ENCODE measurements at regions not wholly inside any gene's neighbourhood (a gene's known extent, or its start where the extent isn't known, plus 50 kb on each side); places are given as distances from the start of the nearest gene placed in this dataset.

GRCh38 chr12:34386621-34387255, 364.4 kb downstream of the ALG10 start:
- no peaks in the 10 kb centered on the region for H3K4me1 ChIP-seq (ENCODE audit: insufficient read depth, low read length)
- no peak overlapping the region for H3K27ac Mint-ChIP-seq
- no peaks in the 10 kb centered on the region for H3K23me2 ChIP-seq (ENCODE audit: insufficient read length, low read depth, low read length, poor library complexity, severe bottlenecking)
- no peak overlapping the region for H2BK5ac ChIP-seq (ENCODE audit: insufficient read length, low read length)
- no peaks in the 10 kb centered on the region for H3K79me2 ChIP-seq (ENCODE audit: insufficient read depth, low read length)
- H4K8ac ChIP-seq (replicated peaks; ENCODE audit: insufficient read length, low read depth, low read length): no peak overlapping the region
- no peak overlapping the region for H4K91ac ChIP-seq (ENCODE audit: insufficient read length, low read depth, low read length)
- no peak overlapping the region for H2BK12ac ChIP-seq (ENCODE audit: insufficient read length, low read depth, low read length)
- H3K56ac ChIP-seq (ENCODE audit: insufficient read length, low read depth, low read length): no peak overlapping the region
- no peak for DNase-seq
- no peak overlapping the region for H3K4me2 ChIP-seq (ENCODE audit: insufficient read depth, insufficient read length, low read length)
- no peaks in the 10 kb centered on the region for H3K79me1 ChIP-seq (ENCODE audit: insufficient read depth, low read depth, low read length, poor library complexity, severe bottlenecking)
- no peak overlapping the region for H4K5ac ChIP-seq (ENCODE audit: insufficient read length, low read depth, low read length)
- H3K27me3 ChIP-seq (ENCODE audit: insufficient read depth, low read length): no peaks in the 10 kb centered on the region; the same call in 1 of the 2 replicates
- no peak overlapping the region for H3T11ph ChIP-seq (ENCODE audit: low read length)
- TF ChIP-seq, protein P1, sequence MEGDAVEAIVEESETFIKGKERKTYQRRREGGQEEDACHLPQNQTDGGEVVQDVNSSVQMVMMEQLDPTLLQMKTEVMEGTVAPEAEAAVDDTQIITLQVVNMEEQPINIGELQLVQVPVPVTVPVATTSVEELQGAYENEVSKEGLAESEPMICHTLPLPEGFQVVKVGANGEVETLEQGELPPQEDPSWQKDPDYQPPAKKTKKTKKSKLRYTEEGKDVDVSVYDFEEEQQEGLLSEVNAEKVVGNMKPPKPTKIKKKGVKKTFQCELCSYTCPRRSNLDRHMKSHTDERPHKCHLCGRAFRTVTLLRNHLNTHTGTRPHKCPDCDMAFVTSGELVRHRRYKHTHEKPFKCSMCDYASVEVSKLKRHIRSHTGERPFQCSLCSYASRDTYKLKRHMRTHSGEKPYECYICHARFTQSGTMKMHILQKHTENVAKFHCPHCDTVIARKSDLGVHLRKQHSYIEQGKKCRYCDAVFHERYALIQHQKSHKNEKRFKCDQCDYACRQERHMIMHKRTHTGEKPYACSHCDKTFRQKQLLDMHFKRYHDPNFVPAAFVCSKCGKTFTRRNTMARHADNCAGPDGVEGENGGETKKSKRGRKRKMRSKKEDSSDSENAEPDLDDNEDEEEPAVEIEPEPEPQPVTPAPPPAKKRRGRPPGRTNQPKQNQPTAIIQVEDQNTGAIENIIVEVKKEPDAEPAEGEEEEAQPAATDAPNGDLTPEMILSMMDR (conservative IDR thresholded peaks at IDR 0.05): no peak
- no peaks in the 10 kb centered on the region for H3K4me1 Mint-ChIP-seq
- H3K9me3 Mint-ChIP-seq: peaks cover 87 to 99% of the 10 kb centered on the region in 2 experiments
- H2BK20ac ChIP-seq (ENCODE audit: low read depth, low read length, poor library complexity, severe bottlenecking): no peak overlapping the region
- peaks cover 23 to 33% (median 25%) of the 10 kb centered on the region in 3 experiments; a peak in 6 of 7 replicates for H3K36me3 Mint-ChIP-seq (ENCODE audit: insufficient read depth in 1 of 3, low read depth in 3 of 3)
- no peak overlapping the region for H3K27ac ChIP-seq (ENCODE audit: insufficient read length, low read depth, low read length)
- H3K4ac ChIP-seq (ENCODE audit: low read depth, low read length): no peak overlapping the region
- no peak overlapping the region for H2BK15ac ChIP-seq (ENCODE audit: low read depth, low read length)
- H3K9me3 ChIP-seq (ENCODE audit: control insufficient read depth, low read depth, low read length): peaks cover 94% of the 10 kb centered on the region
- H3K4me3 Mint-ChIP-seq: no peak overlapping the region
- H3K27me3 Mint-ChIP-seq (ENCODE audit: low read depth): peaks cover 2% of the 10 kb centered on the region
- no peak overlapping the region for H2AFZ ChIP-seq (ENCODE audit: low read length)
- H2BK120ac ChIP-seq (ENCODE audit: low read depth, low read length, poor library complexity, severe bottlenecking): no peak overlapping the region
- no peak overlapping the region for H3K23ac ChIP-seq (ENCODE audit: insufficient read length, low read depth, low read length)
- no peak overlapping the region for H2AK5ac ChIP-seq (ENCODE audit: insufficient read length, low read length)
- no CpG with 5 or more reads among the region's 24 CpGs for WGBS (ENCODE audit: extremely low coverage, insufficient read length, low lambda C conversion rate)
- H4K20me1 ChIP-seq (ENCODE audit: control insufficient read depth, insufficient read depth, insufficient read length): no peaks in the 10 kb centered on the region
- no peak overlapping the region for H3K14ac ChIP-seq (ENCODE audit: insufficient read depth, low read length)
- no peak overlapping the region for H3K18ac ChIP-seq (ENCODE audit: insufficient read length, low read depth, low read length)
- H3K9ac ChIP-seq (ENCODE audit: extremely low read depth, insufficient read length, low read length): no peak overlapping the region

All from H9 (cell line).